Right cardiac atrium (tissue), 5 donors: ENCODE measurements at regions not wholly inside any gene's neighbourhood (a gene's known extent, or its start where the extent isn't known, plus 50 kb on each side); places are given as distances from the start of the nearest gene placed in this dataset.

Experiments used
- ATAC-seq, 2 donors: fragments of 200-7000 bp; cut with Tn5 transposase; one replicate each; pipeline versions ENCODE4 v1.8.0 to v1.9.1; 2020; ENCODE audit warnings: moderate library complexity in 2 of 2, mild to moderate bottlenecking in 1 of 2
- DNase-seq, 3 donors: peaks; one replicate each; pipeline ENCODE4 v3.0.0-alpha.2; 2020
- H3K27ac ChIP-seq: one replicate; pipeline ENCODE4 v1.5.1; 2013; ENCODE audit warnings: mild to moderate bottlenecking, low read length, control low read depth, moderate library complexity
- H3K27me3 ChIP-seq: one replicate; pipeline ENCODE4 v1.6.1; 2013; ENCODE audit not compliant: control insufficient read depth, insufficient read depth
- H3K4me1 ChIP-seq: one replicate; pipeline ENCODE4 v1.6.1; 2013; ENCODE audit warnings: low read length; ENCODE audit not compliant: control insufficient read depth, insufficient read depth
- H3K4me3 ChIP-seq: one replicate; pipeline ENCODE4 v1.5.1; 2013; ENCODE audit warnings: low read length, control low read depth
- H3K9me3 ChIP-seq: one replicate; pipeline ENCODE4 v1.6.1; 2013; ENCODE audit warnings: low read length; ENCODE audit not compliant: control insufficient read depth
- WGBS: extraction: QIAGEN DNeasy Blood & Tissue Kit; methylation state at CpG from one replicate; pipeline ENCODE4 v1.1.7; 2013; 5-methylcytosine and 5-hydroxymethylcytosine counted together
- intact Hi-C, 4 donors: fragments of 100-400 bp; cut with DNase I; formaldehyde crosslinking; loops; one replicate each; pipeline versions ENCODE4 v1.11.0 to v1.14.0; 2022 to 2023
- donor health status: healthy with polysubstance abuse.
- donor health status: DM: no; HTN: yes; CAD: no.
- donor health status: DM: no; HTN: no; CAD: no.
- donor health status: DM: no; HTN: yes; CAD: no; lungs with severe emphysema.
- donor health status: DM: yes; HTN: yes; CAD: no.

DNA sequence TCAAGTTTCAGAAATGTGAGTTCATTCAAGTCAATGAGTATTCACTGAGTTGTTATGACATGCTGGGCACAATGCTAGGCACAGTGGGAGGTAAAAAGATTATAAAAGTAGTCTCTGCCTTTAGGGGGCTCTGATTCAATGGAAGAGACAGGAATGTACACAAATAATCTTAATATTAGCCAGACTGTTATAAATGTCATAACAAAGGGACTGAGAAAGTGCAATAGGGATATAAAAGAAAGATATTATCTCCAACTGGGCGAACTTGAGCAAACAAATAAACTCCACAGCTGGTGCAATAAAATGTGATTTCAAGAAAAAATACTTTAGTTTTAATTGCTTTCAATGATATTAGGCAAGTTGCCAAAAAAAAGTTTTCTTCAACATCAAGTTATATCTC lies 755.2 kb downstream of the BRINP1 start:
- WGBS = 56% methylated on average over 1 of the region's 1 CpG
- no peak for DNase-seq
- Histone ChIP-seq H3K4me1 (no peaks in the 10 kb centered on the region), H3K9me3 (no peaks in the 10 kb centered on the region), H3K4me3 (no peak overlapping the region), H3K27me3 (no peaks in the 10 kb centered on the region), H3K27ac (no peak overlapping the region)
- intact Hi-C loops = no loop called here
- ATAC-seq = no peak

DNA sequence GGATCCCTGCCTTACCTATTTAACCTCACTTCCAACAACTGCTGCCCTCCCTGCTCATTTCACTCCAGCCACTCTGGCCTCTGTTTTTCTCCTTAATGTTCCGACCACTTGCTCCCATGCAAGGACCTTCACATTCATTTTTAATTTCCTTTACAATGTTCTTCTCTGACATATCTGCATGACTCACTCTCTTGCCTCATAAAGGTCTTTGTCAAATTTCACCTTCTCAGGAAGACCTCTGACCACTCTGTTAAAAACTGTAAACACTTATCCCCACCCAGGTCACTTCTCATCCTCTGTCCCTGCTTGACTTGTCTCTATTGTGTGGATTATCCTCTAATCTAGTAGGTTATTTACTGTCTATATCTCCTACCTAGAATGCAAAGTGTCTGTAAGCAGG lies 751.2 kb downstream of the BRINP1 start:
- intact Hi-C loops = no loop called here

GRCh38 chr9:118618849-118619248 lies 750.4 kb downstream of the BRINP1 start:
- ATAC-seq (no peak), DNase-seq (no peak)
- no peaks in the 10 kb centered on the region for H3K27me3 ChIP-seq
- no peak overlapping the region for H3K27ac ChIP-seq
- no peak overlapping the region for H3K4me3 ChIP-seq
- 77% methylated on average over 2 of the region's 2 CpGs for WGBS
- H3K4me1 ChIP-seq = no peaks in the 10 kb centered on the region
- intact Hi-C loops = no loop called here
- H3K9me3 ChIP-seq = no peaks in the 10 kb centered on the region

More for the DNA sequence above, 751.2 kb downstream of the BRINP1 start:
- 84% methylated on average over 1 of the region's 1 CpG for WGBS
- Histone ChIP-seq H3K4me3 (no peak overlapping the region), H3K4me1 (no peaks in the 10 kb centered on the region), H3K27me3 (no peaks in the 10 kb centered on the region), H3K9me3 (no peaks in the 10 kb centered on the region), H3K27ac (no peak overlapping the region)
- ATAC-seq = no peak
- DNase-seq = no peak

- ATAC-seq = no peak
- 75% methylated on average over 3 of the region's 3 CpGs for WGBS
- DNase-seq = no peak
- Histone ChIP-seq H3K4me3 (no peak overlapping the region), H3K4me1 (no peaks in the 10 kb centered on the region), H3K27me3 (no peaks in the 10 kb centered on the region), H3K9me3 (no peaks in the 10 kb centered on the region), H3K27ac (no peak overlapping the region)
- intact Hi-C loops = no loop called here
Measured at GRCh38 chr9:118624608-118625007, 744.6 kb downstream of the BRINP1 start.

DNA sequence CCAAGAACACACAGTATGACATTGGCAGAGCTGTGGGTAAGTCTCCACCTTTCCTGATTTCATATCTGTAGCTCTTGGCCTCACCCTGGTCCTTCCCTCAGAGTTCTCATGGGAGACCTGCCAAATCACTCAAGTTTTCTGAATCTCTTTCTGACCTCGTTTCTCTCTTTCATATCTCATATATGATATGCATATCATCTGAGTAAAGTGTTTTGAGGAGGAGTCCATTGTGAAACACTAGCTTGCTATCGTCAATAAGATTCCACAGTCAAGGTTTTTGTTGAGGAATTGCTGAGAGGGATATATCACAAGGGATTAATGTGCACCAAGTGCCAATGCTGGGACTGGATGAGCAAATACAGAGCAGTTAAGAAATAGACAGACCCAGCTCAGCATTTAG lies 739.2 kb downstream of the BRINP1 start:
- no peak for ATAC-seq
- intact Hi-C loops = no loop called here
- no peaks in the 10 kb centered on the region for H3K4me1 ChIP-seq
- no peaks in the 10 kb centered on the region for H3K9me3 ChIP-seq
- no peak overlapping the region for H3K4me3 ChIP-seq
- DNase-seq = no peak
- H3K27me3 ChIP-seq = no peaks in the 10 kb centered on the region
- 26% methylated on average over 2 of the region's 2 CpGs for WGBS
- H3K27ac ChIP-seq = no peak overlapping the region

DNA sequence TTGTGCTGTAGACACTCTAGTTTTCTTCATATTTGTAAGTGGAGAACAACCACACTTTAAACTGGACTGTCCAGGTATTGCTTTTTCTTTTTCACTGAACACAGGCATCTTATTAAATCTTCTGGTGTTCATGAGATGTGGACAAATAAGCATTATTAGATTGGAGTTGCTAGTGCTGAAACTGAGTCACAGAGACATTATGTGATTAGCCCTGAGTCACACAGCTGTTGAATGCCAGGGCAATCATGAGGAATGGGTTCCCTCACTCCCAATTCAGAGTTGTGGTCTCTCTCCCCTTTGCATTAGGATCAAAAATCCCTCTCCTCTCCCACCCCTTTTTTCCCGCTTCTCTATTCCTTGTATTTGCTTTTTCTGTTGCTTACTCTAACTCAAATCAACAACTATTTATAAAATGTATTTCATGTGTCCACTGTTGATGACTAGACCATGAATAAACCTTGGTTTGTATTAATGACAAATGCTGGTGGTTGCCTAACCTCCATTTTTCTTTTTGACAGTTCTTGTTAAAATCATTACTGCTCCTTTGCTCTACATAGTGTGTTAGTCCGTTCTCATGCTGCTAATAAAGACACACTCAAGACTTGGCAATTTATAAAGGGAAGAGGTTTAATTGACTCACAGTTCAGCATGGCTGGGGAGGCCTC lies 738.2 kb downstream of the BRINP1 start:
- WGBS = 82% methylated on average over 2 of the region's 2 CpGs
- ATAC-seq (no peak), DNase-seq (no peak)
- Histone ChIP-seq H3K27ac (no peak overlapping the region), H3K4me1 (no peaks in the 10 kb centered on the region), H3K27me3 (no peaks in the 10 kb centered on the region), H3K4me3 (no peak overlapping the region), H3K9me3 (no peaks in the 10 kb centered on the region)
- intact Hi-C loops = no loop called here

- no peaks in the 10 kb centered on the region for H3K4me1 ChIP-seq
- intact Hi-C loops = no loop called here
- ATAC-seq = no peak
- no peaks in the 10 kb centered on the region for H3K9me3 ChIP-seq
- WGBS = 69% methylated on average over 4 of the region's 4 CpGs
- no peaks in the 10 kb centered on the region for H3K27me3 ChIP-seq
- H3K4me3 ChIP-seq = no peak overlapping the region
- no peak overlapping the region for H3K27ac ChIP-seq
- DNase-seq = no peak
Measured at GRCh38 chr9:118631956-118632355, 737.3 kb downstream of the BRINP1 start.

GRCh38 chr9:118635416-118635815 lies 733.8 kb downstream of the BRINP1 start:
- Histone ChIP-seq H3K9me3 (no peaks in the 10 kb centered on the region), H3K27me3 (no peaks in the 10 kb centered on the region), H3K4me1 (no peaks in the 10 kb centered on the region), H3K27ac (no peak overlapping the region), H3K4me3 (no peak overlapping the region)
- intact Hi-C loops = no loop called here
- 65% methylated on average over 3 of the region's 3 CpGs for WGBS
- no peak for ATAC-seq
- no peak for DNase-seq

GRCh38 chr9:118637681-118638080 lies 731.6 kb downstream of the BRINP1 start:
- DNase-seq (no peak), ATAC-seq (no peak)
- Histone ChIP-seq H3K27me3 (no peaks in the 10 kb centered on the region), H3K9me3 (no peaks in the 10 kb centered on the region), H3K27ac (no peak overlapping the region), H3K4me3 (no peak overlapping the region), H3K4me1 (no peaks in the 10 kb centered on the region)
- 83% methylated on average over 2 of the region's 2 CpGs for WGBS
- intact Hi-C loops = no loop called here

DNA sequence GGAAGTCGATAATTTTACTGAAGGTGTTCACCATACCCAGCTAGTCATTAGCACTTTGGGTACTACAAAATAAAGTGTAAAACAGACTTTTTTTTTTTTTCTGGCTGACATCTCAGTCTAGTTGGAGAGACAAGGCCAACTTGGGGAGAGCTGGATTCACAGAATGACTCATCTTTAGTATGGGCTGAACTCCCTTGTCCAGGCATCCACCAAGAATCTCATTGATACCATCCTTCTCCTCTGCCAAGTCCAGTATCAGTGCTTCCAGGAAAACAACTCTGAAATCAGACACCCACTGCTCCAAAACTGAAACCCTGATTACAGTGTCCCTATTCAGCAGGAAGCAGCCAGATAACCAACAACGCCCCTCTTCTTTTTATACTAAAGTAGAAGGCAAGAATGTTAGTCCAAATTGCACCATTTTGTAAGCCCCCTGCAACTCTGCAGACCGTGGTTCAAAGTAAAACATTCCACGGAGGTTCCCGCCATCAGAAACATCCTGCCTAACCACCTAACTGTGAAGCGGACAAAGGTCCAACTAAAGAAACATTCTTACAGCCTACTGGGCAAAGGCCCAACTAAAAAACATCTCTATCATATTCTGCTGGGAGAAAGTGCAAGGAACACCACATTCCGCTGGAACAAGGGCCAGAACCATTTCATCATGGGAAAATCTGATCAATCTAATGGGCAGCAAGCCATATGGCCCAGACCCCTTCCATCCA lies 728.2 kb downstream of the BRINP1 start:
- Histone ChIP-seq H3K4me3 (no peak overlapping the region), H3K27me3 (no peaks in the 10 kb centered on the region), H3K9me3 (no peaks in the 10 kb centered on the region), H3K4me1 (no peaks in the 10 kb centered on the region), H3K27ac (no peak overlapping the region)
- WGBS = 59% methylated on average over 7 of the region's 7 CpGs
- DNase-seq = no peak
- intact Hi-C loops = no loop called here
- peak in 1 of 2 donors; percentile 32 for ATAC-seq

DNA sequence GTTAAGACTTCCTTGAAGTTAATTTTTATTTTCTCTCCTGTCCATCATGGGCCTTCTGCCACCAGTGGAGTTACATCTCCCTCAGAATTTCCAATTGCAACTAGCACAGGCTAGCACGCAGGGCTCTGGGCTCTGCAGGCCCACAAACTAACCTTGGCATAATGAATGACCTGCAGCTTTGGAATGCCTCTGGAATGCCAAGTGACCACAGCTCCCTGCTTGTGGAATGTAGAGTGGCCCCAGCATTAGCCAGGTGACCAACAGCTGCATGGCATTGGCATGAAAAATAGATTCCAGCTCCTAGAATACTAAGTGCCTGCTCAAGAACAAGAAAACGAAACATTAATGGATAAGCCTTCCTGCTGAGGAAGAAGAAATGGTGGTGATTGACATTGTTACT lies 726.1 kb downstream of the BRINP1 start:
- no peak for ATAC-seq
- intact Hi-C loops = no loop called here
- WGBS = 35% methylated on average over 2 of the region's 2 CpGs

More for the DNA sequence above, 726.1 kb downstream of the BRINP1 start:
- Histone ChIP-seq H3K27ac (no peak overlapping the region), H3K27me3 (no peaks in the 10 kb centered on the region), H3K4me1 (no peaks in the 10 kb centered on the region), H3K9me3 (peaks cover 1% of the 10 kb centered on the region), H3K4me3 (no peak overlapping the region)
- DNase-seq = no peak
